IMR-90 (cell line): ENCODE measurements at regions not wholly inside any gene's neighbourhood (a gene's known extent, or its start where the extent isn't known, plus 50 kb on each side); places are given as distances from the start of the nearest gene placed in this dataset.

Source experiments
- ATAC-seq: fragments of 200-7000 bp; cut with Tn5 transposase; 2 replicates; pipeline ENCODE4 v1.9.1; 2020; ENCODE audit warnings: low read depth, mild to moderate bottlenecking, moderate library complexity
- BruUV-seq: library from RNA; stranded (reverse); fragments of 400-500 nt; replicated peaks from 2 replicates; lab custom pipeline; 2021; lab: Mats Ljungman, UMichigan
- CTCF ChIA-PET: fragments of 300-600 bp; formaldehyde crosslinking; extraction: SDS; loops from one replicate; lab custom pipeline; 2021; ENCODE audit warnings: antibody characterized with exemption; lab: Yijun Ruan, JAX
- POLR2A ChIA-PET: fragments of 300-600 bp; sonication (Branson Sonifier 250); formaldehyde crosslinking; loops from one replicate; lab custom pipeline; 2022; ENCODE audit warnings: antibody characterized with exemption; ENCODE audit not compliant: unreplicated experiment; lab: Charles Lee
- DNase-seq: peaks from one replicate; pipeline ENCODE4 v3.0.0; 2013
- H2AFZ ChIP-seq: replicated peaks from 2 replicates; pipeline ENCODE3; 2013; ENCODE audit warnings: low read length, mild to moderate bottlenecking; ENCODE audit not compliant: poor library complexity
- H2AK5ac ChIP-seq: 2 replicates; pipeline ENCODE4 v1.6.1; 2013; ENCODE audit warnings: low read depth, low read length, inconsistent platforms
- H2AK9ac ChIP-seq: replicated peaks from 2 replicates; pipeline ENCODE3; 2013; ENCODE audit warnings: mild to moderate bottlenecking, low read depth, low read length, moderate library complexity; ENCODE audit not compliant: poor library complexity
- H2BK120ac ChIP-seq: 2 replicates; pipeline ENCODE4 v1.6.1; 2013; ENCODE audit warnings: low read depth, low read length, inconsistent platforms
- H2BK15ac ChIP-seq: 3 replicates; pipeline ENCODE4 v1.6.1; 2013; ENCODE audit warnings: low read depth, low read length, inconsistent platforms
- H2BK20ac ChIP-seq: 2 replicates; pipeline ENCODE4 v1.6.1; 2013; ENCODE audit warnings: low read depth, mild to moderate bottlenecking, inconsistent platforms, low read length, moderate library complexity
- H2BK5ac ChIP-seq: 2 replicates; pipeline ENCODE4 v1.6.1; 2013; ENCODE audit warnings: mild to moderate bottlenecking, low read depth, low read length, inconsistent platforms; ENCODE audit not compliant: poor library complexity, severe bottlenecking
- H3K14ac ChIP-seq: replicated peaks from 2 replicates; pipeline ENCODE4 v1.6.1; 2013; ENCODE audit warnings: low read depth, low read length, inconsistent platforms
- H3K18ac ChIP-seq: 2 replicates; pipeline ENCODE4 v1.6.1; 2013; ENCODE audit warnings: low read depth, low read length, control low read depth
- H3K23ac ChIP-seq: 2 replicates; pipeline ENCODE4 v1.6.1; 2013; ENCODE audit warnings: low read depth, low read length, inconsistent platforms
- H3K27ac ChIP-seq: 2 replicates; pipeline ENCODE4 v1.5.1; 2013; ENCODE audit warnings: mild to moderate bottlenecking, control low read depth, low read length; ENCODE audit not compliant: insufficient read depth
- H3K27me3 ChIP-seq: 2 replicates; pipeline ENCODE4 v1.6.1; 2013; ENCODE audit warnings: low read length; ENCODE audit not compliant: control insufficient read depth, insufficient read depth
- H3K36me3 ChIP-seq: 2 replicates; pipeline ENCODE4 v1.6.1; 2013; ENCODE audit warnings: low read length, mixed read lengths; ENCODE audit not compliant: control insufficient read depth, insufficient read depth
- H3K4ac ChIP-seq: 2 replicates; pipeline ENCODE4 v1.6.1; 2013; ENCODE audit warnings: low read depth, low read length, inconsistent platforms
- H3K4me1 ChIP-seq: 2 replicates; pipeline ENCODE4 v1.6.1; 2013; ENCODE audit warnings: low read length, mixed read lengths; ENCODE audit not compliant: control insufficient read depth, insufficient read depth
- H3K4me2 ChIP-seq: 2 replicates; pipeline ENCODE4 v1.6.1; 2013; ENCODE audit warnings: low read depth, mild to moderate bottlenecking, control low read depth, low read length, moderate library complexity
- H3K4me3 ChIP-seq: 2 replicates; pipeline ENCODE4 v1.5.1; 2013; ENCODE audit warnings: low read depth, mild to moderate bottlenecking, control low read depth, low read length, moderate library complexity; ENCODE audit not compliant: insufficient read depth
- H3K56ac ChIP-seq: 2 replicates; pipeline ENCODE4 v1.6.1; 2013; ENCODE audit warnings: low read length, inconsistent platforms; ENCODE audit not compliant: insufficient read depth; ENCODE audit errors: extremely low read depth
- H3K79me1 ChIP-seq, 2 experiments: 2 replicates each; pipeline ENCODE4 v1.6.1; 2013; ENCODE audit warnings: low read length in 2 of 2, inconsistent platforms in 1 of 2, low read depth in 1 of 2
- H3K9ac ChIP-seq: 2 replicates; pipeline ENCODE4 v1.6.1; 2013; ENCODE audit warnings: low read depth, low read length, control low read depth
- H3K9me1 ChIP-seq: 2 replicates; pipeline ENCODE4 v1.6.1; 2013; ENCODE audit warnings: low read length, inconsistent platforms; ENCODE audit not compliant: insufficient read depth
- H3K9me3 ChIP-seq: 2 replicates; pipeline ENCODE4 v1.6.1; 2013; ENCODE audit warnings: low read length; ENCODE audit not compliant: control insufficient read depth, insufficient read depth
- H4K20me1 ChIP-seq: 2 replicates; pipeline ENCODE4 v1.6.1; 2013; ENCODE audit warnings: low read length, inconsistent platforms; ENCODE audit not compliant: insufficient read depth
- H4K5ac ChIP-seq: 2 replicates; pipeline ENCODE4 v1.6.1; 2013; ENCODE audit warnings: mild to moderate bottlenecking, low read depth, low read length, control low read depth
- H4K8ac ChIP-seq, 2 experiments: 2 replicates each; pipeline ENCODE4 v1.6.1; 2013; ENCODE audit warnings: low read depth in 2 of 2, low read length in 2 of 2, control low read depth in 1 of 2, inconsistent platforms in 1 of 2
- H4K91ac ChIP-seq: 2 replicates; pipeline ENCODE4 v1.6.1; 2013; ENCODE audit warnings: low read depth, low read length, inconsistent platforms; ENCODE audit not compliant: insufficient read depth
- BHLHE40 ChIP-seq: fragments of 150-350 bp; IDR thresholded peaks from 2 replicates; pipeline ENCODE4 v1.6.1; 2016; ENCODE audit warnings: mild to moderate bottlenecking, low read depth, low read length
- CHD1 ChIP-seq: IDR thresholded peaks from 2 replicates; pipeline ENCODE4 v1.6.1; 2012; ENCODE audit warnings: low read depth, low read length, improper control_type of control experiment
- FOS ChIP-seq: fragments of 150-350 bp; IDR thresholded peaks from 2 replicates; pipeline ENCODE4 v1.6.1; 2016; ENCODE audit warnings: low read depth, low read length
- MAZ ChIP-seq: IDR thresholded peaks from 2 replicates; pipeline ENCODE4 v1.6.1; 2012; ENCODE audit warnings: low read depth, mild to moderate bottlenecking, low read length, improper control_type of control experiment, moderate library complexity, borderline replicate concordance
- MXI1 ChIP-seq: IDR thresholded peaks from 2 replicates; pipeline ENCODE4 v1.6.1; 2012; ENCODE audit warnings: low read depth, mild to moderate bottlenecking, low read length, moderate library complexity, borderline replicate concordance
- NFE2L2 ChIP-seq: fragments of 150-350 bp; IDR thresholded peaks from 2 replicates; pipeline ENCODE4 v1.6.1; 2016; ENCODE audit warnings: low read depth, mild to moderate bottlenecking, low read length
- RAD21 ChIP-seq: IDR thresholded peaks from 2 replicates; pipeline ENCODE4 v1.6.1; 2012; ENCODE audit warnings: low read length, improper control_type of control experiment
- dilution Hi-C: fragments of 300-500 bp; cut with HindIII; formaldehyde crosslinking; loops from one replicate; pipeline ENCODE4 v1.14.3; 2018; ENCODE audit warnings: low sequenced_read_pairs; ENCODE audit not compliant: unreplicated experiment
- in situ Hi-C: fragments of 300-500 bp; cut with MboI; formaldehyde crosslinking; loops from 3 replicates; pipeline ENCODE4 v1.14.3; 2019; ENCODE audit warnings: low sequenced_read_pairs, inconsistent platforms, mixed read lengths
- intact Hi-C: fragments of 100-400 bp; cut with micrococcal nuclease; formaldehyde crosslinking; loops from 2 replicates; pipeline ENCODE4 v1.10.0; 2022
- TF ChIP-seq, protein P1 (sequence below): fragments of 150-350 bp; IDR thresholded peaks from 2 replicates; pipeline ENCODE4 v1.6.1; 2016; ENCODE audit warnings: low read depth, mild to moderate bottlenecking, low read length, moderate library complexity, borderline replicate concordance

- Histone ChIP-seq H3K4me1 (peaks cover 9% of the 10 kb centered on the region), H3K56ac (no peak overlapping the region), H4K5ac (no peak overlapping the region; the same call in 1 of the 2 replicates), H3K4me3 (no peak overlapping the region), H4K20me1 (no peaks in the 10 kb centered on the region), H2BK5ac (no peak overlapping the region), H2AK9ac (no peak overlapping the region), H3K27me3 (no peaks in the 10 kb centered on the region), H3K79me1 (no peaks in the 10 kb centered on the region), H3K9me3 (no peaks in the 10 kb centered on the region), H3K23ac (no peak overlapping the region), H3K9me1 (no peaks in the 10 kb centered on the region), H3K27ac (no peak overlapping the region), H2BK15ac (peak overlapping the region; percentile 26; the same call in 1 of the 3 replicates), H2BK120ac (peak overlapping the region; percentile 59), H3K4me2 (no peak overlapping the region), H3K36me3 (no peaks in the 10 kb centered on the region), H2AK5ac (peak overlapping the region; percentile 11; the same call in 1 of the 2 replicates), H2AFZ (no peak overlapping the region), H4K91ac (peak overlapping the region; percentile 50; the same call in 1 of the 2 replicates), H4K8ac (no peak overlapping the region), H3K9ac (no peak overlapping the region), H2BK20ac (0 out of 2 replicates have a peak overlapping the region, but pooled peaks have one; percentile 6), H3K4ac (no peak overlapping the region), H3K18ac (no peak overlapping the region), H3K14ac (no peak overlapping the region)
- ChIA-PET CTCF (no interaction called here), POLR2A (no interaction called here)
- no peak for ATAC-seq
- intact Hi-C loops (no loop called here), in situ Hi-C loops (no loop called here), dilution Hi-C loops (no loop called here)
- no TSS peak for BruUV-seq
- TF ChIP-seq BHLHE40 (no peak), FOS (no peak), CHD1 (no peak), MAZ (no peak), NFE2L2 (no peak), MXI1 (no peak), RAD21 (no peak)
- TF ChIP-seq, protein P1, sequence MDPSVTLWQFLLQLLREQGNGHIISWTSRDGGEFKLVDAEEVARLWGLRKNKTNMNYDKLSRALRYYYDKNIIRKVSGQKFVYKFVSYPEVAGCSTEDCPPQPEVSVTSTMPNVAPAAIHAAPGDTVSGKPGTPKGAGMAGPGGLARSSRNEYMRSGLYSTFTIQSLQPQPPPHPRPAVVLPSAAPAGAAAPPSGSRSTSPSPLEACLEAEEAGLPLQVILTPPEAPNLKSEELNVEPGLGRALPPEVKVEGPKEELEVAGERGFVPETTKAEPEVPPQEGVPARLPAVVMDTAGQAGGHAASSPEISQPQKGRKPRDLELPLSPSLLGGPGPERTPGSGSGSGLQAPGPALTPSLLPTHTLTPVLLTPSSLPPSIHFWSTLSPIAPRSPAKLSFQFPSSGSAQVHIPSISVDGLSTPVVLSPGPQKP: no peak
- DNase-seq: no peak
Observed at GRCh38 chr11:28704801-28705200, 596.6 kb downstream of the METTL15 start.
